Activated CD4-positive, alpha-beta T cell treated with anti-CD3 and anti-CD28 coated beads, Interleukin-2, amount 10 ng/mL, durations not matched to agents 24 days and 14 days (primary cell): ENCODE measurements at regions not wholly inside any gene's neighbourhood (a gene's known extent, or its start where the extent isn't known, plus 50 kb on each side); places are given as distances from the start of the nearest gene placed in this dataset.

Source experiments
- DNase-seq: peaks from one replicate; pipeline ENCODE4 v3.0.0; 2022
- H3K27ac Mint-ChIP-seq: one replicate; pipeline ENCODE4 v1.8.0; 2022; ENCODE audit warnings: mild to moderate bottlenecking, mixed read lengths
- H3K27me3 Mint-ChIP-seq: one replicate; pipeline ENCODE4 v1.8.0; 2022; ENCODE audit warnings: mixed read lengths
- H3K36me3 Mint-ChIP-seq: one replicate; pipeline ENCODE4 v1.8.0; 2022; ENCODE audit warnings: low read depth, mild to moderate bottlenecking, mixed read lengths
- H3K4me1 Mint-ChIP-seq: one replicate; pipeline ENCODE4 v1.8.0; 2021; ENCODE audit warnings: mixed read lengths
- H3K4me3 Mint-ChIP-seq: one replicate; pipeline ENCODE4 v1.8.0; 2022; ENCODE audit warnings: mild to moderate bottlenecking, moderate library complexity, mixed read lengths
- H3K9me3 Mint-ChIP-seq: one replicate; pipeline ENCODE4 v1.8.0; 2021; ENCODE audit warnings: mixed read lengths
- intact Hi-C: fragments of 100-400 bp; cut with micrococcal nuclease; formaldehyde crosslinking; loops from one replicate; pipeline ENCODE4 v1.15.1; 2023

- DNase-seq = no peak
- no peak overlapping the region for H3K27ac Mint-ChIP-seq
- H3K36me3 Mint-ChIP-seq = no peaks in the 10 kb centered on the region
- H3K9me3 Mint-ChIP-seq = no peaks in the 10 kb centered on the region
- no peak overlapping the region for H3K4me3 Mint-ChIP-seq
- H3K27me3 Mint-ChIP-seq = no peaks in the 10 kb centered on the region
- peaks cover 4% of the 10 kb centered on the region for H3K4me1 Mint-ChIP-seq
- intact Hi-C loops = no loop called here
These were observed 380.6 kb downstream of the HDGFL1 start for GRCh38 chr6:22949967-22950366.

- H3K27ac Mint-ChIP-seq = no peak overlapping the region
- H3K4me3 Mint-ChIP-seq = no peak overlapping the region
- H3K4me1 Mint-ChIP-seq = peaks cover 9% of the 10 kb centered on the region
- intact Hi-C loops = no loop called here
- H3K36me3 Mint-ChIP-seq = no peaks in the 10 kb centered on the region
- no peak for DNase-seq
- H3K9me3 Mint-ChIP-seq = no peaks in the 10 kb centered on the region
- H3K27me3 Mint-ChIP-seq = no peaks in the 10 kb centered on the region
These were observed 382.7 kb downstream of the HDGFL1 start for GRCh38 chr6:22952097-22952496.

- peak overlapping the region; percentile 77 for H3K4me3 Mint-ChIP-seq
- H3K27me3 Mint-ChIP-seq = no peaks in the 10 kb centered on the region
- DNase-seq = no peak
- peaks cover 14% of the 10 kb centered on the region for H3K9me3 Mint-ChIP-seq
- peak overlapping the region; percentile 71 for H3K27ac Mint-ChIP-seq
- peaks cover 5% of the 10 kb centered on the region for H3K36me3 Mint-ChIP-seq
- peaks cover 22% of the 10 kb centered on the region for H3K4me1 Mint-ChIP-seq
- intact Hi-C loops = no loop called here
These were observed 385.5 kb downstream of the HDGFL1 start for GRCh38 chr6:22954749-22955385.

GRCh38 chr6:22956029-22956681, 386.8 kb downstream of the HDGFL1 start:
- peaks cover 5% of the 10 kb centered on the region for H3K36me3 Mint-ChIP-seq
- peaks cover 14% of the 10 kb centered on the region for H3K9me3 Mint-ChIP-seq
- intact Hi-C loops = no loop called here
- H3K27me3 Mint-ChIP-seq = no peaks in the 10 kb centered on the region
- DNase-seq = no peak
- no peak overlapping the region for H3K27ac Mint-ChIP-seq
- H3K4me1 Mint-ChIP-seq = peaks cover 22% of the 10 kb centered on the region
- no peak overlapping the region for H3K4me3 Mint-ChIP-seq

GRCh38 chr6:22958677-22959076, 389.3 kb downstream of the HDGFL1 start:
- H3K36me3 Mint-ChIP-seq = peaks cover 5% of the 10 kb centered on the region
- DNase-seq = no peak
- H3K9me3 Mint-ChIP-seq = peaks cover 17% of the 10 kb centered on the region
- H3K27ac Mint-ChIP-seq = no peak overlapping the region
- H3K4me1 Mint-ChIP-seq = peaks cover 22% of the 10 kb centered on the region
- no peaks in the 10 kb centered on the region for H3K27me3 Mint-ChIP-seq
- H3K4me3 Mint-ChIP-seq = no peak overlapping the region
- intact Hi-C loops = no loop called here

- Mint-ChIP-seq H3K4me3 (no peak overlapping the region), H3K36me3 (peaks cover 5% of the 10 kb centered on the region), H3K27me3 (no peaks in the 10 kb centered on the region), H3K27ac (no peak overlapping the region), H3K4me1 (peaks cover 22% of the 10 kb centered on the region), H3K9me3 (peaks cover 17% of the 10 kb centered on the region)
- DNase-seq = no peak
- intact Hi-C loops = no loop called here
These were observed 390.2 kb downstream of the HDGFL1 start for GRCh38 chr6:22959571-22959970.

- H3K27me3 Mint-ChIP-seq = no peaks in the 10 kb centered on the region
- H3K36me3 Mint-ChIP-seq = no peaks in the 10 kb centered on the region
- H3K4me1 Mint-ChIP-seq = no peaks in the 10 kb centered on the region
- no peak for DNase-seq
- intact Hi-C loops = no loop called here
- no peak overlapping the region for H3K27ac Mint-ChIP-seq
- no peak overlapping the region for H3K4me3 Mint-ChIP-seq
- H3K9me3 Mint-ChIP-seq = peaks cover 8% of the 10 kb centered on the region
These were observed 395.0 kb downstream of the HDGFL1 start for GRCh38 chr6:22964334-22964733.

- no peak overlapping the region for H3K4me3 Mint-ChIP-seq
- no peaks in the 10 kb centered on the region for H3K4me1 Mint-ChIP-seq
- H3K27ac Mint-ChIP-seq = no peak overlapping the region
- H3K36me3 Mint-ChIP-seq = no peaks in the 10 kb centered on the region
- intact Hi-C loops = no loop called here
- DNase-seq = no peak
- H3K27me3 Mint-ChIP-seq = no peaks in the 10 kb centered on the region
- H3K9me3 Mint-ChIP-seq = peaks cover 8% of the 10 kb centered on the region
These were observed 396.5 kb downstream of the HDGFL1 start for GRCh38 chr6:22965889-22966288.

- no peak overlapping the region for H3K4me3 Mint-ChIP-seq
- H3K36me3 Mint-ChIP-seq = no peaks in the 10 kb centered on the region
- H3K27ac Mint-ChIP-seq = no peak overlapping the region
- intact Hi-C loops = no loop called here
- H3K4me1 Mint-ChIP-seq = no peaks in the 10 kb centered on the region
- DNase-seq = no peak
- peaks cover 8% of the 10 kb centered on the region for H3K9me3 Mint-ChIP-seq
- H3K27me3 Mint-ChIP-seq = no peaks in the 10 kb centered on the region
These were observed 397.5 kb downstream of the HDGFL1 start for GRCh38 chr6:22966691-22967422.

- Mint-ChIP-seq H3K4me1 (no peaks in the 10 kb centered on the region), H3K27ac (no peak overlapping the region), H3K27me3 (no peaks in the 10 kb centered on the region), H3K4me3 (no peak overlapping the region), H3K9me3 (peaks cover 4% of the 10 kb centered on the region), H3K36me3 (no peaks in the 10 kb centered on the region)
- DNase-seq = no peak
- intact Hi-C loops = no loop called here
These were observed 400.6 kb downstream of the HDGFL1 start for GRCh38 chr6:22970004-22970403.

GRCh38 chr6:22972771-22973170, 403.4 kb downstream of the HDGFL1 start:
- no peaks in the 10 kb centered on the region for H3K27me3 Mint-ChIP-seq
- no peak overlapping the region for H3K4me3 Mint-ChIP-seq
- H3K27ac Mint-ChIP-seq = no peak overlapping the region
- H3K9me3 Mint-ChIP-seq = peaks cover 4% of the 10 kb centered on the region
- H3K4me1 Mint-ChIP-seq = no peaks in the 10 kb centered on the region
- no peaks in the 10 kb centered on the region for H3K36me3 Mint-ChIP-seq
- no peak for DNase-seq
- intact Hi-C loops = no loop called here

- intact Hi-C loops = no loop called here
- H3K9me3 Mint-ChIP-seq = no peaks in the 10 kb centered on the region
- H3K4me3 Mint-ChIP-seq = no peak overlapping the region
These were observed 405.7 kb downstream of the HDGFL1 start for GRCh38 chr6:22975079-22975478.

GRCh38 chr6:22980446-22980845, 411.1 kb downstream of the HDGFL1 start:
- Mint-ChIP-seq H3K27ac (no peak overlapping the region), H3K36me3 (no peaks in the 10 kb centered on the region), H3K9me3 (no peaks in the 10 kb centered on the region), H3K4me1 (no peaks in the 10 kb centered on the region), H3K4me3 (no peak overlapping the region), H3K27me3 (no peaks in the 10 kb centered on the region)
- no peak for DNase-seq
- intact Hi-C loops = no loop called here

More at GRCh38 chr6:22975079-22975478, 405.7 kb downstream of the HDGFL1 start:
- Mint-ChIP-seq H3K4me1 (no peaks in the 10 kb centered on the region), H3K27ac (no peak overlapping the region), H3K27me3 (no peaks in the 10 kb centered on the region), H3K36me3 (no peaks in the 10 kb centered on the region)
- DNase-seq = no peak

- intact Hi-C loops = no loop called here
- H3K27ac Mint-ChIP-seq = no peak overlapping the region
- H3K36me3 Mint-ChIP-seq = no peaks in the 10 kb centered on the region
- no peaks in the 10 kb centered on the region for H3K27me3 Mint-ChIP-seq
- H3K4me1 Mint-ChIP-seq = no peaks in the 10 kb centered on the region
- H3K4me3 Mint-ChIP-seq = no peak overlapping the region
- no peak for DNase-seq
- H3K9me3 Mint-ChIP-seq = peaks cover 4% of the 10 kb centered on the region
These were observed 432.8 kb downstream of the HDGFL1 start for GRCh38 chr6:23002044-23002619.
